ENCODE measurements at regions not wholly inside any gene's neighbourhood (a gene's known extent, or its start where the extent isn't known, plus 50 kb on each side); places are given as distances from the start of the nearest gene placed in this dataset.
A peak's percentile ranks its signal among the peaks of the same experiment; 100 is the strongest.

DNA sequence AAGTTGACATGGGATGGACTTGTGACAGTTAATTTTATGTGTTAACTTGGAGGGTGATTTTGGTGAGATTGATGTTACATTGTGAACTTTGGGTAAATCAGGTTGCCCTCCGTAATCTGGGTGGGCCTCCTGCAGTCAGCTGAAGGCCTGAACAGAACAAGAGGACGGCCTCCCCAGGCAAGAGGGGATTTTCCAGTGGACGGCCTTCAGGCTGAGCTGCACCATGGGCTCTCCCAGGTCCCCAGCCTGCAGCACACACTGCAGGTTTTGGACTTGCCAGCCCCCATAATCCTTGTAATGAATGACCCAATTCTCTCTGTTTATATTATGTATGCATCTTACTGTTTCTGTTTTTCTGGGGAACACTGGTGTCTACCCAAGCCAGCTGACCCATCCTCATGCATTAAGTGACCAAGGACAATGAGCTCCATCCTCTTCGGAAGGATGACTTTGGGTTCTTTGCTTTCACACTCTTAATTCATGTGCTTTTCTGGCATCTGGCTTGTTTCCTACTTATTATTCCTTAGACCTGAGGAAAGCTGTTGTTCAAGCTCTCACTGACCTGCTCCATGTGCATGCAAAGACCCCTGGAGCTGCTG lies 64.2 kb downstream of the DACT2 start:
- Histone ChIP-seq H3K27me3 (ENCODE audit: control insufficient read depth in 1 of 2, insufficient read depth in 2 of 2, low read length in 2 of 2) (no peaks in the 10 kb centered on the region), H3K9ac (ENCODE audit: low read length in 2 of 2) (no peak overlapping the region), H3K4me3 (ENCODE audit: low read length in 2 of 2) (no peak overlapping the region), H3K9me3 (ENCODE audit: control insufficient read depth in 2 of 2, low read length in 2 of 2) (peaks cover 2 to 4% of the 10 kb centered on the region in 2 donors), H3K4me1 (ENCODE audit: control insufficient read depth, insufficient read depth, low read length) (no peaks in the 10 kb centered on the region), H3K27ac (ENCODE audit: low read length) (no peak overlapping the region), H3K36me3 (ENCODE audit: control insufficient read depth in 2 of 2, insufficient read depth in 2 of 2, low read length in 2 of 2) (no peaks in the 10 kb centered on the region)

DNA sequence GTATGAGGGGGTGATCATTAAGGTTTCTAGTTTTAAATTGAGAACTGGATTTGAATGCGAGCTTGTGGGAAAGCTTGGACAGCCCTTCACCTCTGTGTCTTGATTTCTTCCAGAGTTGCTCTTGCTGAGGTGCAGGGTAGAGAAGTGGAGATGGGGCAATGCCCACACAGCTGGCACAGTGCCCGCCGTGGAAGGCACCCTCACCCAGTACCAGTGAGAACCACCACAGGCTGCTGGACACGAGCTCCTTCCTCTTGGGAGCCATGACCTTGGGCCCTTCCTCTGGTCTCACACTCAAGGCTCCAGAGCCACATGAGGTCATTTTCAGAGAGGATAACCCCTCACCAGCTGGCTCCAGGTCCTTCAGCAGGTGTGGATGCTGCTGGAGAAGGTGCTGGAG lies 67.3 kb downstream of the DACT2 start:
- Histone ChIP-seq H3K4me3 (ENCODE audit: low read length in 2 of 2) (no peak overlapping the region), H3K4me1 (ENCODE audit: control insufficient read depth, insufficient read depth, low read length) (peaks cover 7% of the 10 kb centered on the region), H3K27me3 (ENCODE audit: control insufficient read depth in 1 of 2, insufficient read depth in 2 of 2, low read length in 2 of 2) (no peaks in the 10 kb centered on the region), H3K9ac (ENCODE audit: low read length in 2 of 2) (no peak overlapping the region), H3K36me3 (ENCODE audit: control insufficient read depth in 2 of 2, insufficient read depth in 2 of 2, low read length in 2 of 2) (no peaks in the 10 kb centered on the region), H3K27ac (ENCODE audit: low read length) (no peak overlapping the region), H3K9me3 (ENCODE audit: control insufficient read depth in 2 of 2, low read length in 2 of 2) (peaks cover 2 to 4% of the 10 kb centered on the region in 2 donors)

DNA sequence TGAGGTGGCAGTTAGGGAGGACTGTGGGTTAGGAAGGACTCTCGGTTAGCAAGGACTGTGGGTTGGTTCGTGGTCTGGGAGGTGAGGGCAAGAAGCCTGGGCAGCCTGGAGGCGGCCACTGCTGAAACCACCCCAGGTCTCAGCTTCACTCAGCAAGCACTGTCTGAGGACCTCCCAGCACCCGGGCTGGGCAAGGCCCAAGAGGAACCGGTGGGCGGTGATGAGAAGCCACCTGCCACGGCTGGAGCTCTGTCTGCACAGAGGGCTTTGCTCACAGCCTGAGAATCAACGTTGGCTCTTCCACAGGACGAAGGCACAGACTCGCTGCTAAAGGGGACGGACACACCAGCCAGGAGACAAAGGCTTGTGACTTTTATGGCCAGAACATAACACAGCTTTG lies 69.3 kb downstream of the DACT2 start:
- H3K4me1 ChIP-seq (ENCODE audit: control insufficient read depth, insufficient read depth, low read length) = peaks cover 7% of the 10 kb centered on the region
- no peak overlapping the region for H3K27ac ChIP-seq (ENCODE audit: low read length)
- no peaks in the 10 kb centered on the region for H3K27me3 ChIP-seq (ENCODE audit: control insufficient read depth in 1 of 2, insufficient read depth in 2 of 2, low read length in 2 of 2)
- H3K9ac ChIP-seq (ENCODE audit: low read length in 2 of 2) = no peak overlapping the region
- no peaks in the 10 kb centered on the region for H3K36me3 ChIP-seq (ENCODE audit: control insufficient read depth in 2 of 2, insufficient read depth in 2 of 2, low read length in 2 of 2)
- no peak overlapping the region for H3K4me3 ChIP-seq (ENCODE audit: low read length in 2 of 2)
- H3K9me3 ChIP-seq (ENCODE audit: control insufficient read depth in 2 of 2, low read length in 2 of 2) = peaks cover 0 to 2% of the 10 kb centered on the region in 2 donors

DNA sequence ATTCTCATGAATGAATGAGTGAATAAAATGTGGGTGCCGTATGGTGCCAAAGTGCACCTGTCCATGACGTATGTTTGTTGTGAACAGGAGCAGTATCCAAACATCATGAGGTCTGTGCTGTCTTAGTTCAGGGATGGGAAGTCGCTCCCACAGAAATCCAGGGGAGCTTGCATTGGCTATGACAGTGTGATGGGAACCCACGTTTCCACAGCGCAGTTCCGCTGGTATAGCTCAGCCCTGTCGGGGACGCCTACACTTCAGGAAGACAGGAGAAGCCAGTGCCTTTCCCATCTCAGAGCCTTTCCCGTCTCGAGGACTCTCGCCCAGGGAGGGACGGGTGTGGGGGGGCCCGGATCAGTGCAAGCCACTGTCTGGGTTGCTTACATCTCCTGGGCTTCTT lies 69.8 kb downstream of the DACT2 start:
- Histone ChIP-seq H3K9ac (ENCODE audit: low read length in 2 of 2) (no peak overlapping the region), H3K9me3 (ENCODE audit: control insufficient read depth in 2 of 2, low read length in 2 of 2) (no peaks in the 10 kb centered on the region), H3K4me1 (ENCODE audit: control insufficient read depth, insufficient read depth, low read length) (peaks cover 7% of the 10 kb centered on the region), H3K36me3 (ENCODE audit: control insufficient read depth in 2 of 2, insufficient read depth in 2 of 2, low read length in 2 of 2) (no peaks in the 10 kb centered on the region), H3K27ac (ENCODE audit: low read length) (no peak overlapping the region), H3K4me3 (ENCODE audit: low read length in 2 of 2) (no peak overlapping the region), H3K27me3 (ENCODE audit: control insufficient read depth in 1 of 2, insufficient read depth in 2 of 2, low read length in 2 of 2) (no peaks in the 10 kb centered on the region)

DNA sequence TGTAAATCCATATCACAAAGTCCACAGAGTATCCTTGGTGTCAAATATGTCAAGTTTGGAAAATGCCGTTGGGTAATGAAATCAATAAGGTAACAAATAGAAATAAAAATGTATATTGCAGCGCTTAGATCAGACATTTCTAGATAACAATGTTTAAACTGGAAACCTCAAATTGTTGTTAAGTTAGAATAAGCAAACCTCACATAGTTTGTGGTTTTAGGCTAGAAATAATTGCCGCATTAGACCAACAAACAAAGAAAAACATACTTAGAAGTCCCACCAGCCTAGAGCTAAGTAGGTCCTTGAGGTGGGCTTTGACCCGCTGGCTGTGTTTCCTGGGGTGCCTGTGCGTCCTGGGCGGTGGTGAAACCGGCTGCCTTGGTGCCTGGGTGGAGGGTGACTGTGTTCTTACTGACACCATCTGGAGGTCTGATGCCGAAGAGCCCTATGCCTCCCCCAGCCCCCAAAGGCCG lies 71.4 kb downstream of the DACT2 start:
- Histone ChIP-seq H3K27ac (ENCODE audit: low read length) (no peak overlapping the region), H3K9ac (ENCODE audit: low read length in 2 of 2) (no peak overlapping the region)

DNA sequence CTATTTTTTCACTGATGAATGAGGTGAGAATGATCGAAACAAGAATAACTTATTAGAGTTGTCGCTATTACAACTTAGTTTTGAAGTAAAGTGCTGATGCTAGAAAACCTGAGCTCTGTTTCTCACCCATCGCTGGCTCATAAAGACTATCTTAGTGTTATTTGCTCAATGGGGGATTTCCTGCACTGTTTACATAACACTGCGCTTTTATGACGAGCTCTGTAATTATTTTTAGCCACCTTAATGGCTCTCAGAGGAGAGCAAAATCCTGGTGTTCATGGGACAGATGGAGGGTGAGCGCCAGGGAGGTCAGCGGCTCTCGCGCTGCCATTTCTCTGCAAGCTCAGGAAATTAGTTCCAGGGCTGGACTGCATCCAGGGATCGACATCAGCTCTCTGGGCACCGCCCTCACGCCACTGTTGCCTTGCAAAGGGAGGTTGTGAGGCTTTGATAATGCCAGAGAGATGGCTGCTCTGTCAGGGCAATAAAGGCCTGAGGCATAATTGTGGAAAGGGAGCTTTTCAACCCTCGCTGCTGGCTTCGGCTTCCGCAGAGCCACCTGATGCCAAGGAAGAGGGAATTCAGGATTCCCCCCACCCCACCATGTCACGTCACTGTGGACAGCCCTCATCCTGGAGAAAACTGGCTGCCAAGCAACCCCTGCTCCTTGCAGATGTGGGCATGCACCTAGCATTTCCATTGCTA lies 72.0 kb downstream of the DACT2 start:
- no peak overlapping the region for H3K9ac ChIP-seq (ENCODE audit: low read length in 2 of 2)
- peaks cover 7% of the 10 kb centered on the region for H3K4me1 ChIP-seq (ENCODE audit: control insufficient read depth, insufficient read depth, low read length)
- H3K27ac ChIP-seq (ENCODE audit: low read length) = no peak overlapping the region
- H3K4me3 ChIP-seq (ENCODE audit: low read length in 2 of 2) = peak overlapping the region in 1 of 2 donors; percentile 22
- no peaks in the 10 kb centered on the region for H3K27me3 ChIP-seq (ENCODE audit: control insufficient read depth in 1 of 2, insufficient read depth in 2 of 2, low read length in 2 of 2)
- H3K36me3 ChIP-seq (ENCODE audit: control insufficient read depth in 2 of 2, insufficient read depth in 2 of 2, low read length in 2 of 2) = no peaks in the 10 kb centered on the region
- no peaks in the 10 kb centered on the region for H3K9me3 ChIP-seq (ENCODE audit: control insufficient read depth in 2 of 2, low read length in 2 of 2)

More for the DNA sequence above, 71.4 kb downstream of the DACT2 start:
- Histone ChIP-seq H3K9me3 (ENCODE audit: control insufficient read depth in 2 of 2, low read length in 2 of 2) (no peaks in the 10 kb centered on the region), H3K36me3 (ENCODE audit: control insufficient read depth in 2 of 2, insufficient read depth in 2 of 2, low read length in 2 of 2) (no peaks in the 10 kb centered on the region), H3K27me3 (ENCODE audit: control insufficient read depth in 1 of 2, insufficient read depth in 2 of 2, low read length in 2 of 2) (no peaks in the 10 kb centered on the region), H3K4me3 (ENCODE audit: low read length in 2 of 2) (no peak overlapping the region), H3K4me1 (ENCODE audit: control insufficient read depth, insufficient read depth, low read length) (peaks cover 7% of the 10 kb centered on the region)

DNA sequence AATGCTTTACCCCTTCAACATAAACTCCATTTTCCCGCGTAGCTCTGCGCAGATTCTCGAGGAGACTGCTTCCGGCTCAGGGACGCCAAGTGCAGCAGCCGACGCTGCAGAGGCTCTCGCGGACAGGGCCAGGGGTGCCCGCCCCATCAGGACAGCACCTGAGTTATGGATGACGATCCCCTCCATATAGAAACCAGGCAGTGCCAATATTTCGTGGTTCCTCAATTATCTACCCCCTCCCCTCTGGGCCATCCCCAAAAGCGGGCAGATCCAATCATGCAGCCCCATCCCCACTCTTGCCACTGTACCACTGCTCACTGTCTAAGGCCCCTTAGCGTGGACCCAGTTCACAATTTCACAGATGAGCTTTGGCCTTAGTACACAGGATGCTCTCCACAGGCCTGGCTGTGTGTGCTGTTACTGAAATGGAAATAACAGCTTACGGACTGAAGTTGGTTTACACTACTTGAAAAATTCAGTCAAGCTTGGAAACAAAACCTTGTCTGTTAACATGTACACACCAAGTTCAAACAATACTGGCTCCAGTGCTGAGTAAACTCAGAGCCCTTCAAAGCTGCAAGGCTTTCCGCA lies 74.5 kb downstream of the DACT2 start:
- H3K9me3 ChIP-seq (ENCODE audit: control insufficient read depth in 2 of 2, low read length in 2 of 2) = no peaks in the 10 kb centered on the region
- H3K4me1 ChIP-seq (ENCODE audit: control insufficient read depth, insufficient read depth, low read length) = peaks cover 7% of the 10 kb centered on the region
- H3K36me3 ChIP-seq (ENCODE audit: control insufficient read depth in 2 of 2, insufficient read depth in 2 of 2, low read length in 2 of 2) = no peaks in the 10 kb centered on the region
- H3K9ac ChIP-seq (ENCODE audit: low read length in 2 of 2) = no peak overlapping the region
- H3K4me3 ChIP-seq (ENCODE audit: low read length in 2 of 2) = no peak overlapping the region
- no peaks in the 10 kb centered on the region for H3K27me3 ChIP-seq (ENCODE audit: control insufficient read depth in 1 of 2, insufficient read depth in 2 of 2, low read length in 2 of 2)
- H3K27ac ChIP-seq (ENCODE audit: low read length) = no peak overlapping the region

DNA sequence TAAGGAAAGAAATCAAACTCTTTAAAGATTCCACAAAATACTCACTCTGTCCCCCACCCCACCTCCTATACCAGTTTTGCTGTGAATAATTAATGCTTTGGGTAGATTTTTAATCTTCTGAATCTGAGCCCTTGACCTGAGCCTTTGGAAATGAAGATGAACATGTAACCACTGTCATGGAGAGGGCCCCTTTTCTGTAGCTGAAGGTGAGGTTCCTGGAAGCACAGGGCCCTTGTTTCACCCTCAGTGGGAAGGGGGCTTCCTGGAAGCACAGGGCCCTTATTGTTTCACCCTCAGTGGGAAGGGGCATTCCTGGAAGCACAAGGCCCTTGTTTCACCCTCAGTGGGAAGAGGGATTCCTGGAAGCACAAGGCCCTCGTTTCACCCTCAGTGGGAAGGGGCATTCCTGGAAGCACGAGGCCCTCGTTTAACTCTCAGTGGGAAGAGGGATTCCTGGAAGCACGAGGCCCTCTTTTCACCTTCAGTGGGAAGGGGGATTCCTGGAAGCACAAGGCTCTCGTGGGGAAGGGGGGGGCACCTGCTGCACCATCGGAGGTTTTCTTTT lies 75.7 kb downstream of the DACT2 start:
- Histone ChIP-seq H3K27ac (ENCODE audit: low read length) (no peak overlapping the region), H3K27me3 (ENCODE audit: control insufficient read depth in 1 of 2, insufficient read depth in 2 of 2, low read length in 2 of 2) (no peaks in the 10 kb centered on the region), H3K4me1 (ENCODE audit: control insufficient read depth, insufficient read depth, low read length) (peaks cover 7% of the 10 kb centered on the region), H3K9me3 (ENCODE audit: control insufficient read depth in 2 of 2, low read length in 2 of 2) (no peaks in the 10 kb centered on the region), H3K4me3 (ENCODE audit: low read length in 2 of 2) (no peak overlapping the region), H3K36me3 (ENCODE audit: control insufficient read depth in 2 of 2, insufficient read depth in 2 of 2, low read length in 2 of 2) (no peaks in the 10 kb centered on the region), H3K9ac (ENCODE audit: low read length in 2 of 2) (no peak overlapping the region)

DNA sequence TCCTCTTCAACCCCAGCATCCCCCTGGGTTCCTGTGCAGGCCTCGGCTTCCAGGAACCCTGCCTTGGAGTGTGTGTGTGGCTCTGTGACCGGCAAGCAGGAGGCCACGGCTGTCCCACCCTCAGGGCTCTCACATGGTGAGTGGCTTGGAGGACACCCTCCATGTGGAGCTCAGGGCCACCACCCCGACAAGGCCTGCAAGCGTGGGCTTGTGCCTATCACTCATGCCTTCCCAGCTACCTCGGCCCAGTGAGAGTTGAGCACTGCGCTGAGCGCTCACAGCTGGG lies 76.7 kb downstream of the DACT2 start:
- no peaks in the 10 kb centered on the region for H3K9me3 ChIP-seq (ENCODE audit: control insufficient read depth in 2 of 2, low read length in 2 of 2)
- H3K4me1 ChIP-seq (ENCODE audit: control insufficient read depth, insufficient read depth, low read length) = peaks cover 5% of the 10 kb centered on the region
- no peak overlapping the region for H3K27ac ChIP-seq (ENCODE audit: low read length)
- H3K4me3 ChIP-seq (ENCODE audit: low read length in 2 of 2) = no peak overlapping the region
- no peaks in the 10 kb centered on the region for H3K36me3 ChIP-seq (ENCODE audit: control insufficient read depth in 2 of 2, insufficient read depth in 2 of 2, low read length in 2 of 2)
- no peaks in the 10 kb centered on the region for H3K27me3 ChIP-seq (ENCODE audit: control insufficient read depth in 1 of 2, insufficient read depth in 2 of 2, low read length in 2 of 2)
- H3K9ac ChIP-seq (ENCODE audit: low read length in 2 of 2) = no peak overlapping the region

DNA sequence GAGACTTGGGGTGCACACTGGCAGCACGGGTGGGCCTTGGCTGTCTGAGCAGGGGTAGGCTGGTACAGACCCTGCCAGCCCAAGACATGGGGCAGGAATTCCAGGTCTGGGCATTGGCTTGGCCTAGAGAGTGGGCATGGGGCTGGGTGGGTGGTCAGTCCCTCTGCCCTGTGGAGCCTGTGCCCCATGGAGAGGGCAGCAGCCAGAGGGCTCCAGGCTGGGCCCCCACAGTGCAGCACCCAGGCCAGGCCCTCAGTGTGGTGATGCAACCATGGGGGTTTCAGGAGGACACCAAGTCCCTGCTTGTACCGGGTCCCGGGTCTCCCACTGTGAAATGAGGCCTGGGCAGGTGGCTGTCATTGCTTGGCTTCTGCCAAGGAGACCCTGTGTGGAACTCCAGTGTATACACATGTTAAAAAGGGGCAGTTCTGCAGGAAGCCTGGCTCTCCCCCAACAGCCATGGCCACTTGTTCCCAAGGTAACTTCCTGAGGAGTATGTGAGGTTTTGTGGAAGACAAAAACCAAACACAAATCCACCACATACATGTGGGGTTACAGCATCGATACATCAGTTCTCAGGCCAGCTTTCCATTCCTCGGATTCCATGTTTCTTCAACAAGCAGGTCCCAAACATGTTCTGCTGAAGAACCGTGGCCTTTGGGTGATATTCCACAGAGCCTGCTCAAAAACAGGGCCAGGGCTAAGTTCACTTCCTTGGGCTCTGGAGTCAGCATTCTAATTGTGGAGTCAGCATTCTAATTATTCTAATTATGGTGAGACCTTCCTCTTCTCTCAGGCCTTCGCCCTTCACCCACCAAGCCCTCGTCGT lies 77.3 kb downstream of the DACT2 start:
- H3K9ac ChIP-seq (ENCODE audit: low read length in 2 of 2) = no peak overlapping the region
- H3K27me3 ChIP-seq (ENCODE audit: control insufficient read depth in 1 of 2, insufficient read depth in 2 of 2, low read length in 2 of 2) = no peaks in the 10 kb centered on the region
- no peak overlapping the region for H3K27ac ChIP-seq (ENCODE audit: low read length)
- H3K4me1 ChIP-seq (ENCODE audit: control insufficient read depth, insufficient read depth, low read length) = no peaks in the 10 kb centered on the region
- H3K36me3 ChIP-seq (ENCODE audit: control insufficient read depth in 2 of 2, insufficient read depth in 2 of 2, low read length in 2 of 2) = no peaks in the 10 kb centered on the region
- H3K4me3 ChIP-seq (ENCODE audit: low read length in 2 of 2) = no peak overlapping the region
- H3K9me3 ChIP-seq (ENCODE audit: control insufficient read depth in 2 of 2, low read length in 2 of 2) = no peaks in the 10 kb centered on the region

Measured in stomach smooth muscle (tissue), 2 donors.